Occipital lobe (tissue), 1 donor: ENCODE measurements at regions not wholly inside any gene's neighbourhood (a gene's known extent, or its start where the extent isn't known, plus 50 kb on each side); places are given as distances from the start of the nearest gene placed in this dataset.

Experiments used
- DNase-seq: peaks from one replicate; lab custom pipeline; 2025; lab: John Stamatoyannopoulos, UW

DNA sequence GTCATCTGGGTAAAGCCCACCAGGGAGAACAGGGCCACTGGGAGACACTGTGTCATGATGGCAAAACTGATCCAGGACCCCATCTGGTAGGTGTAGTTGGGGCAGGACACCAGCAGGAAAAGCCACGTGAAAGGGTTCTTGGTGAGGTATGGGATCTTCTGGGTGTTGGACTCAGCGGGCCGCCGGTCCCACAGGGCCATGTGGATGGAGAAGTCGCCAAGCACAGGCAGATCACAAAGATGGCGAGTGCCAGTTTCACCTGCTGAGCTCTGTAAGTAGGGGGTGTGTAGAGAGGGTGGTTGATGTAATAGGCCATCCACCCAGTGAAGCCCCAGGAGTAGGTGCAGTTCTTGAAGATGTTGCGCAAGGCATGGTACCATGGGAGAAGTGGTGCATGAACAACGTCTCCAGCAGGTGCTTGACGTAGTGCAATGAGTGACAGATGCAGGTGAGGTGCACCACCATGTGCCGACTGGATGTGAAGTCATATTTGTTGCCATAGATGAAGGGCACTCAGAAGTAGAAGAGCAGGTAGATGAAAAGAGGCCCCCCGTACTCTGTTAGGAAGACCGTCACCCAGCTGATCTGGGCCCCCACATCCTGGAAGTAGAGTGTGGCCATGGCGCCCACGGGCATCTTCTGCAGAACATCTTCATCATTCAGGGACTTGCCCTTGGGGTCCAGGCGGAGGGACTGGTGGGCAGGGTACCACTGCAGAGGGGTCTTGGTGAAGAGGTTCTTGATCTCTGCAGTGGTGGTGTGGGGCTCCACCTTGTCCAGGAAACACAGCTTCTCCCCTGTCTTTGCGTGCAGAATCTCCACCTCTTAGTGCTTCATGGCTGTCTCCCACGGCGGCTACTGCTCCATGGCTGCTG is 249.3 kb downstream of the ANKRD50 start:
- no peak for DNase-seq

DNA sequence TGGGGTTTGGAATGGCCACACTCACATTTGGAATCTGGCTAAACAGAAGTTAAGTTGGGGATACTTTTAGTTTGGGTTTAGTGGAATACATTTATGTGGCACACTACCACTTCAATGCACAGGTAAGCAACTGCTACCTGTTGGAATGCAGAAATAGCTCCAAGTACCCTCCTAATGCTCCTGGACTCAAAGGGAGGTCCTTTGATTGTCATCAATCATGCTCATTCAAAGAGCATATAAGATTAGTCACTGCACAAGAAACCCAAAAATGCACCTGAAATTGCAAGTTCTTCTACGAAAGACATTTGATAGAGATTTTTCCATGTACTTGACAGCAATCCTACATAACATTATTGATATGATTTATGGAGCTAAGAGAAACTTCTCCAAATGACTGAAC is 247.7 kb downstream of the ANKRD50 start:
- DNase-seq: no peak

DNA sequence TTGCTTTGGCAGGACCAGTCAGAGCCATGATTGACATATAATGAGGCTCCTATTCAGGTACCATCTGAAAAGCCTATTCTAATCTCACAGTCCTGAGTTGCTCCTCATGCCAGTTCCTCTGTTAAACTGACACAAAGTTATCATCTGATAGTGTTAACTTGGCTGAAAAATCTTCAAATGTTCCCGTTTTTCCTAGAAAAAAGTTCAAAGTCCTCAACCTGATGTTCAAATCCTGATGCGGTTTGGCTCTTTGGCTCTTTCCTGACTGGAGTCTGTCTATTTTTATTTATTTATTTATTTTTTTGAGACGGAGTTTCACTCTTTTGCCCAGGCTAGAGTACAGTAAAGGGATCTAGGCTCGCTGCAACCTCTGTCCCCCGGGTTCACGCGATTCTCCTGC is 244.2 kb downstream of the ANKRD50 start:
- no peak for DNase-seq

DNA sequence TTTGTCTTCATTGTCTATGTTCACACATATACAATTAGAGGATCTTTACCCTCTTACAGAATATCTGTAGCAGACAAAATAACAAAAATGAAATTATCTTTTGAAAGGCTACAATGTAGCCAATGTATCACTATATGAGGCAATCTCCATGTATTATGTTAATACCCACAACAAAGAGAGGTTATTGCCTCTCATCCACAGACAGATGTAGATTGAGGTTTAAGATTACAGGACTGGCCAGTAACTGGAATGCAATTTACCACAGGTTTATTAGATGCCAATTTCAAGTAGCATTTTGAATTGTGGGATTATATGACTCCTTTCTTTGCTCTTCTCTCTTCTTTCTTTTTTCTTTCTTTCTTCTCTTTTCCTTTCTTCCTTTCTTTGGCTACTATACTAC is 242.6 kb downstream of the ANKRD50 start:
- no peak for DNase-seq

DNA sequence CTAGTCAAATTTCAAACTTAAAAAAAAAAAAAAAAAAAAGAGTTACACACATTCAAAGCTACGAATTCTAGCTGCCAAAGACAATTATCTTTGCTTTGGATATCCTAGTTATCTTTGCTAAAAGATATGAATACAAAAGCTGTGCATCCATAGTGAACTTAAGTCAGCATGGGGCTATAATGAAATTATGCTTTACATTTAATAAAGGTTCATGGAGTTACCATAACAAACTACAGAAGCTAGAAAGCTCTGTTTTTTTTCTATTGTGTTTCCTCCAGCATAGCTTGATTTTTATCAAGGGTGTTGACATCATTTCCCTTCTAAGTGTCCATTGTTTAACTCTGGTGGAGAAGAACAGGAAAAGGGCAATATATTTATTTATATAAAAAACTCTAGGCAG is 234.1 kb downstream of the ANKRD50 start:
- no peak for DNase-seq

DNA sequence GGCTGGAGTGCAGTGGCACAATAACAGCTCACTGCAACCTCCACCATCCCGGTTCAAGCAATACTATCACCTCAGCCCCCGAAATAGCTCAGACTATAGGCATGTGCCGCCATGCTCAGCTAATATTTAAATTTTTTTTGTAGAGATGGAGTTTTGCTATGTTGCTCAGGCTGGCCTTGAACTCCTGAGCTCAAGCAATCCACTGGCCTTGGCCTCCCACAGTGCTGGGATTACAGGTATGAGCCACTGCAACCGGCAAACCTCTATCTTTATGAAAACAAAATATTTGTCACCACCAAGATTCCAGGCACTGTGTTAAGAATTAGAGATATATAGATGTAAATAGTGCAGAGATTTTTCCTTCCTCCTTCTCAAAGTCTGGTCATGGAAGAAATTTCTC is 232.5 kb downstream of the ANKRD50 start:
- no peak for DNase-seq

DNA sequence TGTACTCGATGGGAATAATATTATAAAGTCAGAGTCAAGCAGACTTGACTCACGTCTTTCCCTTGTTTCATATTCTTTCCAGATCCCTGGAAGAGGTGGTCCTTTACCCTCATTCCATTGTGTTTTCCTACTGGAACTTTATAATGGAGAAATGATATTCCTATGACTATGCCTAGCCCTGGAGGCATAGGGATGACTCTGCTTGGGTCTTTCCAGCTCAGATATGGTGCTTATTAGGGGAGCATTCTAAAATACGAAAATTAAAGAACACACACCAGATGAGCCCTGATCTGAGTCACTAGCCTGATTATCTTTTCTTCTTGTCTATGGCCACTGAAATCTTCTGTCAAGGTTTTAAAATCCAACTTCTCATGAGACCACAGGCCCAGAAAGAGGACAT is 231.4 kb downstream of the ANKRD50 start:
- DNase-seq: no peak

DNA sequence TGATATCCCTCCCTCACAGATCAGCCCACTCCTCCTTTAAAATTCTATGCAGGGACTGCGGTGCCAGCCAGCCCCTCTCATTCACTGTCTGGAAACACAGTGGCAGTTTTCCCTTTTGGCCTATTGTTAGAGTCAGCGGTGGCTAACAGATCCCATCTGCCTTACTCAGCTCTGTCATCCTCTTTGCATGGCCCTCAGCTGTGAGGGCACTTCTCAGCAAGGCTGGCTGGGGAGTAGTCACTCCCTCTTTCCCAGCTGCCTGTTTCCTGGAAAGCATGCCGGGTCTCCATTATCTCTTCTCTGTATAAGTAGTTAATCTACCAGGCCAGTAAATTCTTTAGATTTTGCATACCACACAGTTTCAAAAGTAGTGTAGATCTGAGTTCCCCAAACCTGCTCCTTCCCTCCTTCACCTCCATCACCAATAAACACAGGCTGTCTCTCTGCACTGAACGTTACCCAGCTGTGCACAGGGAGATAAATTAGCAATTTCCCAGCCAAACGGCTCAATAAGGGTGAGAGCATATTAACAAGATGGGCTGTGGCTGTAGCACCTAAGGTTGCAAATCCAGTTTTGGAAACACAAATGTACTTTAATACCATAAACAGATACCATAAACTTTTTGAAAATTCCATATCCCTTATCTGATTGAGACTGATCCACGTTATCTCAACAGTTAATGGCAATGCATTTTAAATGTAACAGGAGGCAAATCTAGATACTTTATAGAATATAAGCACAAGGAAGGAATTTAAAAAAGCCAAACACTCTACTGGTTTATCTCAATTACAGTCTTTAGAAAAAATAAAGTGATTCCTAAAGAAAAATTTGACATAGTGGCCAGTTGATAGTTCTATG is 229.3 kb downstream of the ANKRD50 start:
- DNase-seq: no peak

DNA sequence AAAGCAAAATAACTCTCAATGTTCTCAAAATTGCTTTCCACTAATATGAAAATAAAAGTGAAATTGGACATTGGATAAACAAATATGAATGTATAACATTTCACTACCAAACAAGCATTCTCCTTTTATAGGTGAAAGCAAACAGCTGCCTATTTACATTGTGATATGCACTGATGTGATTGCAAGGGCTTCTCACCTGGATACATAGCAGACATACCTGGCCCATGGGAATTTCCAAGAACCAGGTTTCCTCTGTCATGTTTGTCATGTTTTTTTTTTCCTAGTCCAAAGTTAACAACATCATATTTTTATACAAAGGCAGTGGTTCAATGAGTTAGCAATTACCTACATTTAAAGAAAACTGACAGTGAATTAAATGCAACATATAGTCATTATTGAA is 228.5 kb downstream of the ANKRD50 start:
- no peak for DNase-seq

DNA sequence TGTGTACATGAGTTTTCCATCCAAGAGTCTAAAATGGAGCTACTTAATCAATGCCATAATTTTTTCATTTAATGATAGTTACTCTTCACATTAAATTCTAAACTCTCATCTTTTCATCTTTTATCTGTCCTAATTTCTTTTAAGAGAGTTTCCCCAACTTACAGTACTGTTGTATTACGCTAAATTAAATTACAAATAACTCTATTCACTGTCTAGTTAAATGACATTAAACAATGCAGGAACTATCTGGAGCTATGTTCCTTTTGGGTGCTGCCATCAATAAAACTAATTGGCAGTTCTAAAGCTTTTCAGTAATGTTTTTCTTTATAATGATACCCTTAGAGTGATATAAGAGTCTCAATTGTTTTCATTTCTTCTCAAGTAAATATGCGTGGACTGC is 227.6 kb downstream of the ANKRD50 start:
- DNase-seq: no peak

DNA sequence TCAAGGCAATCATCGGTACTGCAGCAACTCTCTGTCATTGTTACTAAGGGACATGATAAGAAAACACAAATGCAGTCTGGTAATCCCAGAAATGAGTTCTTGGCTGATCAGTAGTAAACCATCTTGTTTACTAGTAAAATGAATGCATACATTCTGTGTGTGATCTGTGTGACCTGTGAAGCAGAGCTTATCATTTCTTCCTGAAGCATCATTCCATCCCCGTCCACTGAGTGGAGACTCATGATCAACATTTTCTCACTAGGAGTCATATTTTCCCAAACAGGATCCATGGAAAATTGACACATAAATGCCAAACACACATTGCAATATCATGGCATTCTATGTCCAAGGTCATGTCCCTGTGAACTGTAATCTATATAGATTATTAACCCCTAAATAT is 226.1 kb downstream of the ANKRD50 start:
- no peak for DNase-seq

DNA sequence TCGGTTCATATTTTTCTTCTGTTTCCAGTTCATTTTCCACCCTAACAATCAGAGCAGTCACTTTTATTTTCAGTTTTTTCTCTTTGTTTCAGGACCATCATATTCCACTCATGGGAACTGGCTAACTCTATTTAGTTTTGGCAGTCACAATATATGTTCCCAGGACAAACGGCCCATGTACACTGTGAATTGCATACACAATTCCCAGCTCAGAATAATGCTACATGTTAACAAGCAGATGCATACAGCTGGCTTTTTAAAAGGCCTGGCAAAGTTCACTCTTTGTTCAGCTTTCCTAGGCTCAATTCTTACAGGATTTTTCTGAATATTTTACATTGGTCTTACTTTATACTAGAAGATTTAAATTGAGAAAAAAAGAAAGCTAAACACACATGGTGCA is 224.9 kb downstream of the ANKRD50 start:
- no peak for DNase-seq

DNA sequence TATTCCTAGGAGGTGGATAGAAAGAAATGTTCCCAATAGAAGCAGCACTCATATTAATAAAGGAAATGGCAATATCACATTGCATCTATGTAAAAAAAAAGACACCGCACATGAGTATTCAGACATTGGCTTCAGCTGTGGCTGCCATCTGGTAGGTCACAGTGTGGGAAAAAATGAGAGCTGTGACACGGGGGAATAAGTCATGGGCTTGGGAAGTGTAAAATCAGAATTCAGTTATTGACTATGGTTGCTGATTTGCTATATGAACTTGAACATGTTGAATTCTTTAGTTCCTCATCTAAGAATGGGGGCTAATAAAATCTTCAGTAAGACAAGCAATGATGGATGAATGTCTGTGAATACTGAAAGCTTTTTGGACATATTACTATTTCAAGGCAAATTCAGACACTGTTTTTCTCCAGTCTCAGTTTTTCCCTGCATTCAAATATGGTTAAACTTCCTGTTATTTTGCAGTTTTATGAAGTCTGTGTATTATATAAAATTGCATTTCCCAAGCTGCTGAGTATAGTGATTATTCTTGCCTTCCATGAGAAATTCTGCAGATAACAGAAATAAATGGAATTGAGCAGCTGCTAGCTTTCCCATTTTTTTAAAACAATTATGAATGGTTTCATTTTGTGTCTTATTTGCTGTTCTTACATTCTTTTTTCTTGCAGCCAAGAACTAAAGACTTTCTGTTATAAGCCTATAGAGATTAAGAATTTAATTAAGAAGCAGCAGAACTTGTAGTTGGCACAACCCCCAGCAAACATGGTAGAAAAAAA is 221.0 kb downstream of the ANKRD50 start:
- no peak for DNase-seq

DNA sequence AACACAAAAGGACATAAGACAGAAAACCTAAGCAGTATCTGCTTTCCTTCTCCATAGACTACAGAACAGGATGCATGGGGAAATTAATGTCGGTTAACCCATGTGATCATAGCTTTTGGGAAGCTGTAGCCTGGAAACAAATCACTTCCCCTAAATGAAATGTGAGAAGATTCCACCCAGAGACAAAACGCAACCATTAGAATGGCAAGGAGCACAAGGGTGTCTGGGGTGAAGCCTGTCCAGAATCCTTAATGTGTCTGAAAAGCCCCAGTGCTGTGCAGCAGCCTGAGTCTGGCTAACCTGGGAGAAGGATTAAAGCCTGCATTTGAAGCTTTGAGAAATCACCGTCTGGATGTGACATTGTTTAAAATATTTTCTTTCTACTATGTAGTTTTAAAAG is 213.3 kb downstream of the ANKRD50 start:
- DNase-seq: no peak

DNA sequence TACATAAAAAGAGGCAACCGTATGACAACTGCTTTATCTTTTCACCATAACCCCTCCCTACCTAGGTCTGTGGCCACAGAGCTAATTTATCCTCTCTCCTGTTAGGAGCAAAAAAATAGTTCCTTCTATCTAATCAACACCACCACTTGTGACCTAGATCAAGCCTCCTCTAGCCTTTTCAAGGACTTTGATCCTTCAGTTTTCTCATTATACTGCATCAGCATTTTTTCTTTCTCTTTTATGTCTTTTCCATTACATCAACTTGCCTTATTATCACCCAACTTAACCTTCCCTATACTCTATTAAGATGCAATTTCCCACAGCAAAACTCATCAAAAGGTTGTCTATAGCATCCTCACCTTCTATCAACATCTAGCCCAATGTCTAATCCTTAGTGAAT is 211.0 kb downstream of the ANKRD50 start:
- DNase-seq: no peak

DNA sequence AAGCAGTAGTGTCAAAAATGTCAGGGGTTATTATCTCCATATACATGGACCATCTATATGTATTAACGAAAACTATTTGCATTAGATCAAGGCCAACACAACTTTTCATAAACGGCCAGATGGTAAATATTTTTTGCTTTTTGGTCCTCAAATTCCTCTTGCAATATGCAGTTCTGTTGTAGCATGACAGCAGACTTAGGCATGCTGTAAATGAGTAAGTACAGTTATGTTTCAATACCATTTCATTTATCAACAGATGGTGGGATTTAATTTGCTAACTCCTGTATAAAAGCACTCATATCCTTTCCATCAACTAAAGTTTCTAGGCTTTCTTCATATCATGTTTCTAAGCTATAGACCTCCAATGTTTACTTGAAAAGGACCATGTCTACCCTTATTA is 208.1 kb downstream of the ANKRD50 start:
- DNase-seq: no peak

DNA sequence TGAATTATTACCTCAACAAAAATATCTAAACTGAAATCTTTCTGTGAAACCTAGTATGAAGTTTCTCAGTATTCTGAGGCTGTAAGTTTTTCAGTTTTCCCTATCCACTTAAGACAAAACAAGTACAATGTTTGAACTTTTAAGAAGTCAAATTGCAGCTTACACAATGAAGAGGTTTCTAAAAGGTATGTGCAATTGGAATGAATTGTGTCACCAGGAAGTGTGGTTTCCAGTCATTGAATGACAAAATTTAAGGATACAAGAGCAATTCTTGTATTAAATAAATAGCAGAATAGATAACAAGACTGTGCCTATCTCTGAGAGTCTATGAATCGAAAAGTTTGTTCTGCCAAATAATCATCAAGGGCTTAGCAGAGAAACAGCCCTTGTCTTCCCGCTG is 207.3 kb downstream of the ANKRD50 start:
- DNase-seq: no peak

DNA sequence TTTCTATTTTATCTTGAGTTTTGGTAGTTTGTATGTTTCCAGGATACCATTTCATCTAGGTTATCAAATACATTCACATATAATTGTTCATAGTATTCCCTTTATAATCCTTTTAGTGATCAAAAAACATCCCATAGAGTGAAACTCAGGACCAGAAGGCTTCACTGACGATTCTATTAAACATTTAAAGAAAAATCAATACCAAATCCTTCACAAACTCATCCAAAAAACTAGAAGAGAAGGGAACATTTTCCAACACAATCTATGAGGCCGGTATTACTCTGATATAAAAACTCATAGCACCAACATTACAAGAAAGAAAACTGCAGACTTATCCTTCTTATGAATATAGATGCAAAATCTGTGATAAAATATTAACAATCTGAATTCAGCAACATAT is 203.4 kb downstream of the ANKRD50 start:
- DNase-seq: no peak

DNA sequence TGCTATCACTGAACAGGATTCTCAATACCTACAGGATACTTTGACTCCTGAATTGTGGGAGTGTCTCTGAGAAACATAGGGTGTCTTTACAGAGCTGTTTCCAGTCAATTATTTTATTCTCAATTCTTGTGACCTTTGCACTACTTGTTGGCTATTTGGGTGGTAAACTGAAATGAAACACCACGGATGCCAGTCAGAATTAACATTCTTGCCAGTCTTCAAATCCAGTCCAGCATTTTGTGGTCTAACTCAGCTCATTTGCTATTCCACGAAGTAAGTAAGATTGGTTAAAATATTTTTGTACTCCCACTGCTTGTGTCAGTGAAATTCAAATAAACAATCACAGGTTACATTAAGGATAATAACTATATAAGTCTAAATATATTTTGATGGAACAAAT is 197.9 kb downstream of the ANKRD50 start:
- DNase-seq: no peak

DNA sequence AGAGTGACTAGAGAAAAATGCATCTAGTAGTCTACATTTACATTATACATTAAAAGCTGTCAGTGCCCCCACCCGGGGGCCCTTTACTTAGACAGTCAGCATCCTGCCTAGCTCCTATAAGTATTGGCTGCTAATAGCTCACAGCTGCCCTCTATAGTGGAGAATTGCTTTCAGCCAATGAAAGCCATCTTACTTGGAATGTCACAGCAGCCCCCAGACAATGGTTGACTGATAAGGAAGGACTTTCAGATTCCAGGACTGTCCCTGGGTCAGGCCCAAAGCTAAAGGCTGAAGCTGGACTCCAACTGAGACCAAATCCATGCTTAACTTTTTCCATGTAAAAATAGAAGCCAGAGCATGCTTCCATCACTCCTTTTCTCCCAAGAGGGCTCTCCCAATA is 196.9 kb downstream of the ANKRD50 start:
- DNase-seq: no peak

DNA sequence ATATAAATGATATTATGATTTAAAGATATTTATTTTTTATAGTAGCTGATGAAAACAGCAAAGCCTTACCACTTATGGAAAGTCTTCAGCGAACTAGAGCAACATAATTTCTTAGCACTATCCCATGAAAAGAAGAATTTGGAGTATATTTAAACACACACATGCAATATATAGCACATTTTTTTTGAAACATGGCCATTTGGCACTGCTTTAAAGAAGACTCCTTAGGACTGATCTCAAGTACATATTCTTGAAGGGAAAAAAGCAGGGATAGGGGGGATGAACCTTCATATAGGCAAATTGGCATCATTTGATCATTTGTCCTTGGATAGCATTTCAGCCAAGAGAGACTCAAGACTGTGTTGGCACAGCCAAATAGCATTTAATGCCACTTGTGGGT is 193.3 kb downstream of the ANKRD50 start:
- DNase-seq: no peak

DNA sequence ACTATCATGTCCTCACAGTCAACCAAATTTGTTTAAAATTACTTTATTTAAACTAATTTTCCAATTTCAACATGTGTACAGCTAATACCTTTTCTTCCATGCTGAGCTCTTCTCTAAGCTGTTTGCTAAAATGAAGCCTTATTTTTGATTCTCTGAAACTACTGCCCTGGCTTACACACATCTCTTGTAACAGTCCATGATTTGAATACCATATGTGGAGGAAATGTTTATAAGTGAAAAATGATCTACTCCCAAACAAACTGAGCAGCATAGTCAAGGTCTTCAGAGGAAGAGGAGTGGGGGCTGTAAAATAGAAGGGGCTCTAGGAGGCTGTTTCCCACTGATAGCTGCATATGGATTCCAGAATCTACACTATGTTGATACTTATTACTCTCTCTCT is 188.7 kb downstream of the ANKRD50 start:
- DNase-seq: no peak
